ENCODE measurements at regions not wholly inside any gene's neighbourhood (a gene's known extent, or its start where the extent isn't known, plus 50 kb on each side); places are given as distances from the start of the nearest gene placed in this dataset.

DNA sequence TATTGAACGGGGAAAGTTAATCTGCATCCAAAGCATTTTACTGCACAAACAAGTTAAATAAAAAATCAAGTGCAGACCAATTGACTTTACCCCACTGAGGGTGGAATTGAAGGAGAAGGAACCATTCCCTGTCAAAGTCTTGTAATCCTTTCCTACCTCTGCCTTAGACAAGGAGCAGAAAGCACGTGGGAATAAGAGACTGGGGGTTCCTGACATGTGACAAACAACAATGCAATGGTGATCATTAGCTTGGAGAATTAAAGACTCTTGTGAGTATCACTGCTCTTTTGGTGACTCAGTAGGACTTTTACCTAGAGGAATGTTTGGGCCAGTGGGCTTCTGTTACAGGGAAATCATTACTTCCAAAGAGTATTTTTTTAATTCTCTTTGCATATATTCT is 779.5 kb downstream of the TLR4 start:
- no peak for DNase-seq (ENCODE audit: low read depth, low spot score)

DNA sequence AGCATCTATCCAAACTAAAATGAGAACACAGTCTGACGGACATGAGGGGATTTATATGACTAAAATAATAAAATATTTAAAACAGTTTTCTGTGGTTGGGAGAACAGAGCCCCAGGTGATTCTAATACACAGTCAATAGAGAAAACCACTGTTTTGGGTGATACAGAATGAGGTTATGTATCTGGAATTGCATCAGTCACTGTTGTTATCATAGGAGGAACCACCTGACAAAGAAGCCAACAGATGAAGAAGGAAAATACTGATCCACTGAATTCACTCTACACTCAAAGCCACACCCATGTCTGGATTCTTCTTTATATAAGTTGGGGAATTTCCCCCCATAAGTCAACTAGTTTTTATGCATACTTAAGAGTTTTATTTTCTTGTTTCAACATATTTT is 799.0 kb downstream of the TLR4 start:
- no peak for DNase-seq (ENCODE audit: low read depth, low spot score)

- DNase-seq (ENCODE audit: low read depth, low spot score), result no peak
These were observed 806.5 kb downstream of the TLR4 start for GRCh38 chr9:118510711-118511110.

DNA sequence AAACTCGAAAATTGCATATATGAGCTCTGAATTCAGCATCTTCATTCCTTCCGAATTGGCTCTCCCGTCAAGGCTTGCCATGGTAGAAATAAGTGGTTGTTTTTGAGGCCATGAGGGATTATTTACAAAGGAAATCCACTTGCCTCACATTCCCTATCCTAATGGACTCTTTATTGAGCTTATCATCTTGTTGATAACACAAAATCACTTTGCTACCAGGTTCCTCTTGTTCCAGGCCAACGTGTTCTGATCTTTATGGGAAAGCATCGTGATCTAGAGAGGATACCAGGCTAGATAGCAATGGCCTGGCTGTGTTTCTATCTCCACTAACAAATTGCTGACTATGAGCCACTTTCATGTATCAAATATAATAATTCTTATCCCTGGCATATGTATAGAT is 811.7 kb downstream of the TLR4 start:
- DNase-seq (ENCODE audit: low read depth, low spot score), result no peak

- DNase-seq (ENCODE audit: low read depth, low spot score), result no peak
These were observed 817.1 kb downstream of the TLR4 start for GRCh38 chr9:118521261-118521660.

DNA sequence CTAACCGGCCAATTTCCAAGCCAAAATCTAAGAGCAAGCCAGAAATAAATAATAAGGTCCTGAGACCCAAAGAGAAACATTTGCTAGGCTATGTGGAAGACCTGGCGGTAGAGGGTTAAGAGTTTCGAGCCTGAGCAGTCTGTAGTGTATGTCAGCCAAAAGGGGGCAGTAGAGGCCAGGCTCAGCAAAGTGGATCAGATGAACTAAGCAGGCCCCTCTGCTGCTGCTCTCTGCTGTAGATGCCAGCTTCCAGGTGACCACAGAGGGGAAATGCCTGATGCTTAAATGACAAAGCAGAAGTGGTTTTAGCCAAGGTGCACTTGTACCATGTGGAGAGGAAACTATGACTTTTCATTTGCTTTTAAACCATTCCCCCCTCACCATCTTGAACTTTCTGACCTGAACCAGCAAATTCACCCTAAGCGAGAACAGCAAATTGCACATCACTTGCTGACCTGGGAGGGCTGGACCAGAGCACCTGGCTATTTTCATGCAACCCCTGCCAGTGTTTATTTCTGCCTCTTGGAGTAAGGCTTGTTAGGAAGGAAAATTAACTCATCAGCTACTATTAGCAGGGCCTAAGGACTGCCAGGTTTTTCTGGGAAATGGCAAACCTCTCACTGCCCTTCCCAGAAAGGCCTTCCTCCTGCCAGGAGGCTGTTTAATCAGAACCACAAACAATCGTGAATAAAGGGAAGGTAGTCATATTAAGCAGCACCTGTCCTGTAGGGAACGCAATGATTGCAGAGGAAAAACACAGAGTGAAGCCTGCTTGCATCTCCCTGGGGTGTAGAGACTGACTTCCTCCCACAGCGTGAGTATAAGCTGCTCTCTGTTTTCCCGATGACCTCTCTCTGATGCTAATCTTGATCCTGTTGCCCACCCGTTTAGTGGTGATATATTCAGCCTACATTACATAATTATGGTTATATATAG is 818.2 kb downstream of the TLR4 start:
- peak; percentile 70 for DNase-seq (ENCODE audit: low read depth, low spot score)

- no peak for DNase-seq (ENCODE audit: low read depth, low spot score)
These were observed 823.1 kb downstream of the TLR4 start for GRCh38 chr9:118527261-118527660.

DNA sequence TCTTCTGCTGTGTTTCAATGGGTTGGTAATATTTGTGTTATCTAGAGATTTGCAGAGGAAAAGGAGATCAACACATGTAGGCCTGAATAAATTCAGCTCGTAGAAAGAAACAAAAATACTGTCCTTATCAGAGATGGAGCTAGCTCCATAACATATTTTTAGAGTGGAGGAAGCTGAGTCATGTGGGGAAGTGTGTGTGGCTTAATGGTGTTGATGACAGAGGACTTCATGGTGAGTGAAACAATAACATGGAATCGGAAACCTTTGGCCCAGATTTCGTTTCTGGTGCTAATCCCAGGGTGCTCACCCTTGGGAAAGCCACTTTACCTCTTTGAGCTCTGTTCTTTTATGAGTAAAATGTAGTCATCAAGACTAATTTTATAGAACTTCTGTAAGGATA is 825.0 kb downstream of the TLR4 start:
- no peak for DNase-seq (ENCODE audit: low read depth, low spot score)

DNA sequence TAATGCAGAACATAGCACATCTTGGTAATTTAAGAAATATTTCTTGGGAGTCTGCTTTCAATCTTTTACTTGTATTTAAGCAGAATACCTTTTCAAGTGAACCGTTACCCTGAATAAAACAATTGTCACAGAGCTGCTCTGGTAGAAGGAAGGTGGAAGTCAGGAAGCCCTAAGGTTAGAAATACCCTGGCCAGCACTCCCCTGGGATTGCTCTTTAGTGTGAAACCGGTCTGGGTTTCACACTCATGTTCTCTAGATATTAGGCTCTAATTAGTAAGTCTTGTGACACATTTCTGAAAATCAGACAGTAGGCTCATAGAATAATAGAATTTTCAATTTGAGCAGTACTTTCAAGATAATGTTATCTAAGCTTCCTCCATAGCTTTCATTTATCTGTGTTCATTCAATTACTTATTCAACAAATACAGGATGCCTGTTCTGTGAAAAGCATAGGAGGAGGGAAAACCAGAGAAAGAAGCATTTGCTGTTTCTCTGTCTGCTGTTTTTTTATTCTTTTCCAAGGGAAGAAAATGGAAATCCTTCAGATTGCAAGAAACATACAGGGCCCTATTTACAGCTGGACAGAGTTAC is 825.5 kb downstream of the TLR4 start:
- no peak for DNase-seq (ENCODE audit: low read depth, low spot score)

- no peak for DNase-seq (ENCODE audit: low read depth, low spot score)
These were observed 828.4 kb downstream of the TLR4 start for GRCh38 chr9:118532592-118532991.

GRCh38 chr9:118533101-118533500 is 828.9 kb downstream of the TLR4 start:
- no peak for DNase-seq (ENCODE audit: low read depth, low spot score)

DNA sequence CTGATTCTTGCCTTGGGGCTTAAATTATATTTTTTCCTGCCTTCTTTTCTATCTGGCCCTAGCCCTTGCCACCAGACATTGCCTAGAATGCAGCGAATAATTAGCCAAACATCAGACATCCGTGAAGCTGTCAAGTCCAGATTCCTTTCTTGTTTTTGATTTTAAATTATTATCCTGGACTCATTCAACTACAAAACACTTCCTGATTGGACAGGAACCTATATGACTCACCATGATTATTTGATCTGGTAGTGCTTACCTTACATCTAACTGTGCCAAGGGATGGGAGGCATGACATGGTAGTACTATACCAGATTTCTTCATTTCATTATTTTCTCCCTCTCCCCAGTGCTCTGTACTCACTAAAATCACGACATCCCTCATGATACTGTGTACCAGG is 829.6 kb downstream of the TLR4 start:
- no peak for DNase-seq (ENCODE audit: low read depth, low spot score)

DNA sequence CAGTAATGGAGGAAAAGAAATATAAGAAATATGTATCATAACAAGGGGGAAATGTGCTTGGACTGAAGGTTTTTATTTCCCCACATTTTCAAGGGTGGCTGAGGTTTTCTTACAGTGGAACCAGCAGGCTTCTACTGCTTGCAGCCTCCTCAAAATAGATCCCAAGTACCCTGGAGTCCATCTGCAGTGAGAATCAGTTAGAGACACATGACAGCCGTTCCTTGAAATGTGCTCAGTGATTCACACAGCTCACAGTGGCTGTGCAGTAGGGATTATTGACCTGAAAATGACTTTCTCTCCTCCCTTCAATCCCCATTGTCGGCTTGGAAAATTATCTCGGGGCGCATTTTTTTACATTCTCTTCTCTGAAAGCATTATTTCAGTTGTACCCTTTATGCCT is 832.0 kb downstream of the TLR4 start:
- DNase-seq (ENCODE audit: low read depth, low spot score), result no peak

DNA sequence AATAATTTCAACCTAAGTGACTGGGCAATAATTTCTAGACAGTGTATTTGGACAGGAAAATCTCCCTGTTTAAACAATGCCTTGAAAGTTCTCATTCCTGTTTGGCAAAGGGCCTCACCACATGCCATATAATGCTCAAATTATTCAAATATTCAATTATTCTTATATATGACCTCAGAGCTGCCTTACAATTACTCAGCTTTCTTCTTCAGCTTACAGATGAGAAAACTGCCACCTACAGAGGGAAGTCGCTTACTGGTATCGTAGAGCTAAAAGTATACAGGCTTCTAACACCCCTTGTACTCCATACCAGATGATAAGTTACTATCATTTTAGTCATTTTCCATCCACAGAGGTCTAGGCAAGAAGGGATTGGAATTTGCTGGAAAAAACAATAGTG is 830.3 kb downstream of the BRINP1 start:
- no peak for DNase-seq (ENCODE audit: low read depth, low spot score)

- no peak for DNase-seq (ENCODE audit: low read depth, low spot score)
These were observed 815.8 kb downstream of the BRINP1 start for GRCh38 chr9:118553465-118553864.

DNA sequence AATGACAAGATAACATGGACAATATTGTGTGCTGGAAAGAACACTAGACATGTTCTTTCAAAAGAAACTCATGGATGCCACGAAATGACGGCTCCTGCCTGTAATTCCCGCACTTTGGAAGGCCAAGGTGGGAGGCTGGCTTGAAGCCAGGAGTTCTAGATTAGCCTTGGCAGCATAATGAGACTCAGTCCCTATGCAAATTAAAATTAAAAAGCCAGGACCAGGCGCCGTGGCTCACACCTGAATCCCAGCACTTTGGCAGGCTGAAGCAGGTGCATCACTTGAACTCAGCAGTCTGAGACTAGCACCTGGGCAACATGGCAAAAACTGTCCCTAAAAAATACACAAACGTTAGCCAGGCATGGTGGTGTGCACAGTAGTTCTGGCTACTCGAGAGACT is 814.2 kb downstream of the BRINP1 start:
- no peak for DNase-seq (ENCODE audit: low read depth, low spot score)

GRCh38 chr9:118558026-118558425 is 811.2 kb downstream of the BRINP1 start:
- no peak for DNase-seq (ENCODE audit: low read depth, low spot score)

DNA sequence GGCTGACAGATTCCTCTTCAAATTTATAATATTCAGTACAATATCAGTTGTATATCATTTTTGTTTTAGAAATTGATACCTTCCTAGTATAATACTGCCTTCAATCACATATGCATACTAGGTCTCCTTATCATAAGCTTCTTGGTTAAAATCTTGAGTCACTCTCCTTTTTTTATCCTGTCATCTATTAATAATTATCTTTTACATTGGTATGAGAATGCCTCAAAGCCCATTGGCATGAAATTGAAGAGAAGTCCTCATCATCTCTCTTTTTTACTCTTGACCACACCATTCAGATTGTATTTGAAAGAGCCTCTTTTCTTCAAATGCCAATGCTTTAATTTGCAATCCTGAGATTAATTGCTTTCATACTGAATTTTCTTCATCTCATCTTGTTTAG is 810.3 kb downstream of the BRINP1 start:
- DNase-seq (ENCODE audit: low read depth, low spot score), result no peak

DNA sequence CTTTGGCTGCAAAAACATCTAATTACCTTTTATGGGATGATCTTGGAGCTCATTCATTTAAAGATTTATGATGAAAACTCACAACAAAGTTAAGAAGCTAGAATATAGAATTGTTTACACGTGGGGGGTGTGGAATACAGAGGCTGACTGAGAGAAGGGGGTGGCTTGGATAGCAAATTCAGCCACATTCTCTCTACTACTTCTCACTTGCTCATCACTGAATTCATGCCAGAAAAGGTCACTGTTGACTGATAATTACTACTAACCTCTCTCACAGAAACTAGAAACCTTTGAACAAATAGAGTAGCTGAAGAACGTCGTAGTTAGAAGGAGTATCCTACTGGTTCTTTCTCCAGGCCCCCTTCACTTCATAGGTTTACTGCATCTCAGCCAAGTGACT is 808.2 kb downstream of the BRINP1 start:
- no peak for DNase-seq (ENCODE audit: low read depth, low spot score)

DNA sequence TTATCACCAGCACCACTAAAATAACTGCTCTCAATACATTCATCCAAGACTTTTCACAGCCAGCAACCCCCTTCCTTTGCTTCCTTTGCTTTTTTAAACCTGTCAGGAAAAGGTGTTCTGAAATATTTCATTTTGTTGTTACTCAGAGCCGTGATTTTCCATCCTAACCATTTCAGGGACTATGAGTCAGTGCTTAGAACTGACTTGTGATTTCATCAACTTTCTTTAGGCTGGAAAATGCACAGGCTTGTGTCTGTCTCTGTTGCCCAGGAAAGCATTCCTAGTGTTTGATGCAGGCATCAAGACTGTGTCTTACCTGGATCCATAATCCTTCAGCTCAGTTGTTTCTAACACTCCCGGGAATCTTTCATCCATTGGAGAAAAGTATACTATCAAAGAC is 805.6 kb downstream of the BRINP1 start:
- no peak for DNase-seq (ENCODE audit: low read depth, low spot score)

DNA sequence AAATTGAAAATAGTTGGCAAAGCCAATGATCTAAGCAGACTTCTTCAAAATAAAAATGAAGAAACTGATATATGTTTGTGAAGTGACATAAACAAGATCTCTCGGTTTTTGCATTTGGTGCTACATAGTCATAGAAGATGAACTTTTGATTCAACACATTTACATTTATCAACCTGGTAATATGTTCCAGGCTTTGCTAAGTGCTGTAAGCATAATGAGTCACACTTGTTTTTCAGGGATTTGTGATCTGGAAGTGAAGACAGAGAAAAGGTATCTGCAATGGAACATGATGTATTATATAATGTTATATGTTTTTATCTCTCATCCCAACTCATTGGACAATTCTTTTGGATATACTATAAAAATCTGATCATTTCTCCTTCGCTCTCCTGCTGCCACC is 801.4 kb downstream of the BRINP1 start:
- DNase-seq (ENCODE audit: low read depth, low spot score), result no peak

GRCh38 chr9:118568704-118569103 is 800.5 kb downstream of the BRINP1 start:
- no peak for DNase-seq (ENCODE audit: low read depth, low spot score)

DNA sequence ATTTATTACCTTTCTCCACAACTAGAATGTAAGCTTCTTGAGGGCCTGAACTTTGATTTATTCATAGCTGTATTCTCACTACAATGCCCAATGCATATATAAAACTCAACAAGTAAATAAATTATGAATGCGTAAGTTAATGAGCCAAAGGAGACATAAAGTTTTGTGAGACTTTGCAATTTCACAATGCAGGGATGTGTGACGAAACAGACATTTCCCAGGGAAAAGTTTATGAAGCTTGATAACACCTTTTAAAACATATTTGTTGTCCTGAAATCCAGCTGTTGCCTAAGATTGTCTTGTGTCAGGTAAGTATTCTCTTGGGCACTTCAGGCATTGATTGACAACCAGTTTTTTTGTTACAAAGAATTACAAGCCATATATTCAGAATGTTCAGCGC is 800.1 kb downstream of the BRINP1 start:
- no peak for DNase-seq (ENCODE audit: low read depth, low spot score)
